ENCODE measurements at regions not wholly inside any gene's neighbourhood (a gene's known extent, or its start where the extent isn't known, plus 50 kb on each side); places are given as distances from the start of the nearest gene placed in this dataset.

DNA sequence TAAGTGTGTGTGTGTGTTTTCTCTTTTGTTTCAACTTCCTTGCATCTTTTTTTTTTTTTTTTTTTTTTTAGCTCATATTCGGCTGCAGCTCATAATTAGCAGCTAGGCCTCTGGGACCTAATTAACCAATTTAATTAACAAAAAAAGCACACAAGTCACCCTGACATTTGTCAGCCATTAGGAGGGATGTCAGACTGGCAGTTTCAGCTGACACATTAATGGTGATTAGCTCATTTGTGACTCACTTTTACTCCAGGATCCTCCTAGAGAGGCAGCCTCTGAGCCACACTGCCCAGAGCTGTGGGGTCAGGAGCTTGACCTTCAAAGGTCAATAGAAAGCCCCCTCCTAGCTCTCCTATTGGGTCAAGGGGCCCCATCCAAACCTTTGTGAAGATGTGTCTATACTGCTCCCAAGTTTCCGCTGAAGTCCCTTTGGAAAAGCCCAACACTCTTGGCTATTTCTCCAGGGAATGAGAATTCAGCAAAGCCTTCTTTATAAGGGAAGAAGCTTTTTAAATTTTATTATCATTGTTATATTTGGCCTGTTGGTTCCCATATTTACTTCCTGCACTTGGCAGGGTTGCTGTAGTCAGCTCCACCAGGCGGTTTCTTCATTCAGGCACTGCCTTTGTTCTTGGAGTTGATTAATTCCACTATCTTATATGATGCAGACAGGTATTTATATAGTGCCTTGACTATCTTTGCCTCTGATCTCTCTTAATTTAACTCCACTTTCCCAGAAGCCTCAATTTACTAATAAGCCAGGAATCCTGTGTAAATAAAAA lies 109.5 kb upstream of the HABP2 start:
- intact Hi-C loops (cut with DNase I; ENCODE audit: low total_unique reads): no loop called here
- Histone ChIP-seq H3K4me1 (no peaks in the 10 kb centered on the region), H3K27me3 (no peaks in the 10 kb centered on the region), H3K27ac (no peak overlapping the region), H3K9me3 (no peaks in the 10 kb centered on the region), H3K4me3 (no peak overlapping the region), H3K36me3 (no peaks in the 10 kb centered on the region)
- DNase-seq: no peak
- no peak for TF ChIP-seq POLR2A (IDR thresholded peaks at IDR 0.05)
- TF ChIP-seq EP300 (IDR thresholded peaks at IDR 0.05; ENCODE audit: low read depth): no peak
- TF ChIP-seq, protein P1, sequence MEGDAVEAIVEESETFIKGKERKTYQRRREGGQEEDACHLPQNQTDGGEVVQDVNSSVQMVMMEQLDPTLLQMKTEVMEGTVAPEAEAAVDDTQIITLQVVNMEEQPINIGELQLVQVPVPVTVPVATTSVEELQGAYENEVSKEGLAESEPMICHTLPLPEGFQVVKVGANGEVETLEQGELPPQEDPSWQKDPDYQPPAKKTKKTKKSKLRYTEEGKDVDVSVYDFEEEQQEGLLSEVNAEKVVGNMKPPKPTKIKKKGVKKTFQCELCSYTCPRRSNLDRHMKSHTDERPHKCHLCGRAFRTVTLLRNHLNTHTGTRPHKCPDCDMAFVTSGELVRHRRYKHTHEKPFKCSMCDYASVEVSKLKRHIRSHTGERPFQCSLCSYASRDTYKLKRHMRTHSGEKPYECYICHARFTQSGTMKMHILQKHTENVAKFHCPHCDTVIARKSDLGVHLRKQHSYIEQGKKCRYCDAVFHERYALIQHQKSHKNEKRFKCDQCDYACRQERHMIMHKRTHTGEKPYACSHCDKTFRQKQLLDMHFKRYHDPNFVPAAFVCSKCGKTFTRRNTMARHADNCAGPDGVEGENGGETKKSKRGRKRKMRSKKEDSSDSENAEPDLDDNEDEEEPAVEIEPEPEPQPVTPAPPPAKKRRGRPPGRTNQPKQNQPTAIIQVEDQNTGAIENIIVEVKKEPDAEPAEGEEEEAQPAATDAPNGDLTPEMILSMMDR (IDR thresholded peaks at IDR 0.05): no peak
- TF ChIP-seq POLR2AphosphoS5 (IDR thresholded peaks at IDR 0.05): no peak
- 75 to 78% methylated on average over 2 to 3 of the region's 3 CpGs for WGBS, 2 donors (ENCODE audit: low coverage in 1 of 2)
- in situ Hi-C loops (cut with MboI; ENCODE audit: low pct_ligation_motif_present in 1 of 4, low pct_unique_long_range_greater_than_20kb in 1 of 4, low sequenced_read_pairs in 3 of 4): no loop called here

DNA sequence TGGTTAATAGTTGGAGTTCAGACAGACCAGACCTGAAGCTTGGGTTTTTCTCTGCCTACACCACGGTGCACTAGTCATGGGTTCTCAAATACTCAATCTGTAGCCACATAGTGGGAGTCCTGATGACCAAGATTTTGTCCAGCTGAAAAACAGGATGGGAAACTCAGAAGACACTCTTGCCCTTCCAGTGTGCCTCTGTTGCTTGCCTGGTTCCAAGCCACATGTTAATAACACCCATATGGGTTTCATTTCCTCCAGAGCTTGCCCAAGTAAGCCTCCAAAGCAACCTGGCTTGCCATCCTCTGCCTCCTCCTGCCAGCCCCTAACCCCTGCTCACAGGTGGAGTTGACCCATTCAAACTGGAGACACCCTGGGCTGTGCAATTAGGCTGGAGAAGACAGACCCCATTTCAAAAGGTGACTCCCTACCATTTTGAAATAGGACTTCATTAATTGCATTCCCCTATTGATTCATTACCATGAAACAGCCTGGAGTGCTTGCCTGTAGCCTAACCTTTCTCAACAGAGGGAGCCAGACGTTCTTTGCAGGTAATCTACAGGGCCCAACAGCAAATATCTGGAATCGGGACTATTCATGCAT lies 108.0 kb upstream of the HABP2 start:
- Histone ChIP-seq H3K9me3 (no peaks in the 10 kb centered on the region), H3K27ac (no peak overlapping the region), H3K27me3 (no peaks in the 10 kb centered on the region), H3K4me1 (no peaks in the 10 kb centered on the region), H3K36me3 (no peaks in the 10 kb centered on the region), H3K4me3 (no peak overlapping the region)
- no peak for DNase-seq
- TF ChIP-seq POLR2A (IDR thresholded peaks at IDR 0.05) (no peak), POLR2AphosphoS5 (IDR thresholded peaks at IDR 0.05) (no peak), EP300 (IDR thresholded peaks at IDR 0.05; ENCODE audit: low read depth) (no peak)
- TF ChIP-seq, protein P1 (IDR thresholded peaks at IDR 0.05): no peak
- intact Hi-C loops (cut with DNase I; ENCODE audit: low total_unique reads) (no loop called here), in situ Hi-C loops (cut with MboI; ENCODE audit: low pct_ligation_motif_present in 1 of 4, low pct_unique_long_range_greater_than_20kb in 1 of 4, low sequenced_read_pairs in 3 of 4) (no loop called here)
- WGBS, 2 donors (ENCODE audit: low coverage in 1 of 2): 84% methylated on average over 3 of the region's 3 CpGs; no CpG with 5 or more reads in 1 of the 2 donors

DNA sequence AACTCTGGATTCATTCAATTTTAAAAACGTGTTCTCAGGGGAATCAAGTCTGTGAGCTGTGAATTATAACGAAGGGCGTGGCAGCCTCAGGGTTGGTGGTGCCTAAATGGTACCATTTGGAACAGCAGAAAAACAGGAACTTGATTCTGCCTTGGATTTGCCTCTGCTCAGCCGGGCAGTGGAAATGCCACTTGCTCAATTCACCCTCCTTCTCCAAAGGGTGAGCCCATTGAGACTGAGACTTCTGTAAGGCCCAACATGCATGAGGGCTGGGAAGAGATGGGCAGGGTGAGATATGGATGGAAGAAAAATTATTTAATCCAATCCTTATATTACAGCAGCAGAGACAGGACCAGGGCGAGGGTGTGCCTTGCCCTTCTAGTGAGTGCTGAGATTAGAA lies 107.1 kb upstream of the HABP2 start:
- DNase-seq: no peak
- TF ChIP-seq POLR2AphosphoS5 (IDR thresholded peaks at IDR 0.05) (no peak), POLR2A (IDR thresholded peaks at IDR 0.05) (no peak), EP300 (IDR thresholded peaks at IDR 0.05; ENCODE audit: low read depth) (no peak)
- TF ChIP-seq, protein P1 (IDR thresholded peaks at IDR 0.05): no peak
- Histone ChIP-seq H3K27me3 (no peaks in the 10 kb centered on the region), H3K4me3 (no peak overlapping the region), H3K4me1 (peaks cover 0 to 5% (median 0%) of the 10 kb centered on the region in 4 donors), H3K36me3 (no peaks in the 10 kb centered on the region), H3K9me3 (no peaks in the 10 kb centered on the region), H3K27ac (no peak overlapping the region)
- intact Hi-C loops (cut with DNase I; ENCODE audit: low total_unique reads): no loop called here
- in situ Hi-C loops (cut with MboI; ENCODE audit: low pct_ligation_motif_present in 1 of 4, low pct_unique_long_range_greater_than_20kb in 1 of 4, low sequenced_read_pairs in 3 of 4): no loop called here
- 73 to 79% methylated on average over 5 of the region's 5 CpGs for WGBS, 2 donors (ENCODE audit: low coverage in 1 of 2)

DNA sequence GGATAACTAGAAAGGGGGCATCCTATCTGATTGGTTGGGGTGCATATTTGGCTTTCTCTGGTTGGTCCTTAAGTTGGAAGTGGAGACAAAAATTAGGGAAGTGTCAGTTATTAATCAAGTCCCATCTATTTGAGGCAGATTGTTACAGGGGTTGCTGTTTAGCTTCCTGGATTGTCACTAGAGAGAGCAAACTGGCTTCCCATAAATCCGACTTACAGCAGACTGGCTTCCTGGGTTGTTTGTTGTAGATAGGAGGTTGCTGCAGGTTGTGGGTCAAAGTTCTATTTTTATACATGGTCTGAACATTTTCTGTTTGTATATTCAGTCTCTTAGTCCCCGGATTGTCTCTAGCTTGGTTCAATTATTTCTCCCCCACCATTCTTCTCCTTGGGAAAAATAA lies 106.1 kb upstream of the HABP2 start:
- in situ Hi-C loops (cut with MboI; ENCODE audit: low pct_ligation_motif_present in 1 of 4, low pct_unique_long_range_greater_than_20kb in 1 of 4, low sequenced_read_pairs in 3 of 4): no loop called here
- DNase-seq: no peak
- intact Hi-C loops (cut with DNase I; ENCODE audit: low total_unique reads): no loop called here
- Histone ChIP-seq H3K27me3 (no peaks in the 10 kb centered on the region), H3K4me3 (no peak overlapping the region), H3K36me3 (no peaks in the 10 kb centered on the region), H3K9me3 (no peaks in the 10 kb centered on the region), H3K27ac (no peak overlapping the region), H3K4me1 (peaks cover 0 to 5% (median 0%) of the 10 kb centered on the region in 4 donors)
- 29 to 60% methylated on average over 1 to 2 of the region's 2 CpGs for WGBS, 2 donors (ENCODE audit: low coverage in 1 of 2)
- TF ChIP-seq, protein P1 (IDR thresholded peaks at IDR 0.05): no peak
- TF ChIP-seq POLR2AphosphoS5 (IDR thresholded peaks at IDR 0.05) (no peak), POLR2A (IDR thresholded peaks at IDR 0.05) (no peak), EP300 (IDR thresholded peaks at IDR 0.05; ENCODE audit: low read depth) (no peak)
